ENCODE measurements at regions not wholly inside any gene's neighbourhood (a gene's known extent, or its start where the extent isn't known, plus 50 kb on each side); places are given as distances from the start of the nearest gene placed in this dataset.
"Not testable (repeated sequence)": the region's sequence is repeated elsewhere in the genome, so short reads cannot be mapped to it uniquely, and the experiment has no call there.

GRCh38 chr1:78715181-78715661 is 65.6 kb downstream of the IFI44 start:
- no peak for DNase-seq (ENCODE audit: low spot score)

DNA sequence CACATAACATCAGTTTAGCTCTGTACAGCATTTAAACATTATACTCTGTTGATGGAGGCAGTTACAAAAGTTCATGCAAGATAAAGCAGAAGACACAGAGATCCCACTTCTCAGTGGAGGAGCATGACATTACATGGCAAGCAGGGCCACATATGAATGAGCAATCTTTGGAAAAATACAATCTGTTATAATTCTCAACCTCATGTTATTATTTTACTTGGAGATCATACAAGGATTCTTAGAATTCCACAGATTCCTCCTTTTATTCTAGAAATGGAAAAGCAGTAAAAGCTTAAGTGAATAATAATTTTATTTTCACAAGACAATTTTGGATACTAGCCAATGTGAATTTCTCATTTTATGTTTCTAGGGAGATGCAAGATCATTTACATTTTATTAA is 66.6 kb downstream of the IFI44 start:
- DNase-seq (ENCODE audit: low spot score) = no peak

- DNase-seq (ENCODE audit: low spot score) = no peak
Observed at GRCh38 chr1:78718566-78718965, 68.9 kb downstream of the IFI44 start.

DNA sequence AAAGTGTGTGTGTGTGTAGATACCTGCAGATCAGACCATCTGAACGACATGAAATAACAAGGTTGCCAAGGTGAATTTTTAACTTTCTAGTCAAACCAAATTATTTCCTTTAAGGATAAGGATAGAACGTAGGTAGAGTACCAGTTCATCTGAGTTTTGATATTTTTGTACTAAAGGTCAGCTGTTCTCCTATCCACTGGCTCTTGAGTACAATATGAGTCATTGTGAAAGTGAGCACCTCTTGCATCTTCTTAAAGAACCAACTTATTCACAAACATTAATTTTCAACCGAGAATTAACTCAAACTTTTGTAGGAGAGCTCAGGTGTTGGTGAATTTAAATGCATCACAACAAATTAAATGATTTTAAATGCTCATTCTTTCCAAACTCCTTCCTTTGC is 71.5 kb downstream of the IFI44 start:
- DNase-seq (ENCODE audit: low spot score) = no peak

- no peak for DNase-seq (ENCODE audit: low spot score)
Observed at GRCh38 chr1:78722105-78722504, 72.5 kb downstream of the IFI44 start.

GRCh38 chr1:78722521-78722920 is 72.9 kb downstream of the IFI44 start:
- DNase-seq (ENCODE audit: low spot score) = no peak

- DNase-seq (ENCODE audit: low spot score) = no peak
Observed at GRCh38 chr1:78722947-78723346, 73.3 kb downstream of the IFI44 start.

GRCh38 chr1:78726686-78727085 is 77.1 kb downstream of the IFI44 start:
- DNase-seq (ENCODE audit: low spot score) = no peak

DNA sequence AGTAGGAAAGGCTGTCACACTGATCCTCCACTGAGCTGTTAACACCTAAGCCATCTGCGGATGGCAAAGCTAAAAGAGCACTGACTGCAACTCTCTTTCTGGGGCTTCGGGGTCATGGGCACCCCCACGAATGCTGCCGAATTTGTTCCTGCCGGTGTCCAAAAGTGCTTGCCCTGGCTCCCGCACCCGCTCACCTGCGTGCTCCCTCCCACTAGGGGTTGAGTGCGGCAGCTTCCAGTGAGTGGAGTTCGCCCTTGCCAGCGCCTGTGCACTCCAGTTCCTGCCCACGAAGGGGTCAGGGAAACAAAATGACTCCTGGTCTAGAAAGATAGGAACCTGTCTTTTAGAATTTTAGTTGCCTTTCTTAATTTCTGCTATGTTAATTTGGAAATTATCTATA is 78.7 kb downstream of the IFI44 start:
- no peak for DNase-seq (ENCODE audit: low spot score)

DNA sequence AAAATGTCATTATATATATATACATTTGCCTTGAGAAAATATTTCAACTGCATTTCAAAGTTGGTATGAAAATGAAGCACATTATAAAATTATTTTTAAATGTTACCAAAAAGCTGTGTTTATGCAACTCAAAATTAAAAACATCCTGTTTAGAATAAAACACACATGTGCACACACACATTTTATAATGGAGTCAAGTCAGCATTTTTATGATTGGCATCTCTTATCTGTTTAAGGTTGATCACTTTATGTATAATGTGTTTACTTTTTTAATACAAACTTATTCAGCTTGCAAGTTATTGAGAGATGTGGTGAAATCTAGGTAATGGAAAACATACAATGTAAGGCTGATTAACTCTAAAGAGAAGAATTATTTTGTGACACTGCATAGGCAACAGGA is 80.4 kb downstream of the IFI44 start:
- no peak for DNase-seq (ENCODE audit: low spot score)

- DNase-seq (ENCODE audit: low spot score) = no peak
Observed at GRCh38 chr1:78731674-78732073, 82.0 kb downstream of the IFI44 start.

GRCh38 chr1:78737241-78737640 is 87.6 kb downstream of the IFI44 start:
- no peak for DNase-seq (ENCODE audit: low spot score)

DNA sequence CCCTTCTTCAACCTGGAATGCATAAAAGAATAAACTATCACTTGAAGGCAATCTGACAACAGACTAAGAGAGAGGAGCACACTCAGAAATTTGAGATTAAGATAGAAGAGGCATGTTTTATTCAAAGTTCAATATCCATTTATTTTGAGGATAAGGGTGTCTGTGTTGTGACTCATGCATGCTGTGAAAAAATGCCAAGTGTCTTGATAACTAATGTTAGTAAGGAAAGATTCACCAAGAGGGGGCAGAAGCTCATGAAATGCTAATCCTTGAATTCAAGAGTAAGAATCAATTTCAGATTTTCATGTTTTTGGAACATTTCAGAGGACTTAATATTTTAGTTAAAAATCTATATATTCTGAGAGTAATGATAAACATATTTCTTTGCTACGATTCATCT is 94.0 kb downstream of the IFI44 start:
- DNase-seq (ENCODE audit: low spot score) = no peak

DNA sequence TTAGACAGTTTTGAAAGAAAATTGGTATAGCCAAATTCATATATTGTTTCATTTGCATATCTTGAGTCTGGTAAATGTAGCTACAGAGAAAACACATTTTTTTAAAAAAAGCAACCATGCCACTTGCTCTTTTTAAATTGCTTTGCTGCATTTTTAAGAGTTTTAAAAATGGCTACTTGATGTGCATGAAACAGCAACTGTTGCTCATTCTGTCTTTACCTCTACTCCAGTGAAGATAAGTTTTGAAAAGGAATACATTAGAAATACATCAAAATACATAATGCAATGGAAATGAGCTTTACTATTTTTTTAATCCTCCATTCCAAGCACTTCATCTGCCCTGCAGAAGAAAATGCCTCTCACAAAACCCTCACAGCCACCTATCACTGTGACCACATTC is 95.5 kb downstream of the IFI44 start:
- DNase-seq (ENCODE audit: low spot score) = no peak

DNA sequence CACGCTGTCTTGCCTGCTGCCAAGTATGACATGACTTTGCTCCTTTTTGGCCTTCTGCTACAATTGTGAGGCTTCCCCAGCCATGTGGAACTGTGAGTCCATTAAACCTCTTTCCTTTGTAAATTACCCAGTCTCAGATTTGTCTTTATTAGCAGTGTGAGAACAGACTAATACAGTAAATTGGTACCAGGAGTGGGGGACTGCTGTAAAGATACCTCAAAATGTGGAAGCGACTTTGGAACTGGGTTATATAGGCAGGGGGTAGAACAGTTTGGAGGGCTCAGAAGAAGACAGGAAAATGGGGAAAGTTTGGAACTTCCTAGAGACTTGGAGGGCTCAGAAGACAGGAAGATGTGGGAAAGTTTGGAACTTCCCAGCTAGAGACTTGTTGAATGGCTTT is 104.0 kb downstream of the IFI44 start:
- not testable (repeated sequence) for DNase-seq (ENCODE audit: low spot score)

DNA sequence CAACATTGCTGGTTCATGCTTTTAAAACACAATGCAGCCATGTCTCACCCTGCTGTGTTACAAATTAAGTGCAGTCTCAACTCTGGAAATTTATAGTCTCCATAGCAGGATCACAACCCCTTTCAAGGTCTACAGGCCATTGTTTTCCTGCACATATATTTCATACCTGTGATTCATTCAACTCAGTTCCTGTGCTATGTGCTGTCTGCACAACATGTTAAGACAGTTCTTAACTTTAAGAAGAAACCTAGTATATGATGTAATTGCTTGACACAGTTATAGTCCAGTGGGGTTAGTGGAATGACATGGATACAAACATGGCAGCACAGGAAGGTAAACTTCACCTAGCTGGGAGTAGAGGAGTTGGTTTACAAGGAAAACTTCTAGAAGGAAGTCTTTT is 106.4 kb downstream of the IFI44 start:
- DNase-seq (ENCODE audit: low spot score) = no peak

GRCh38 chr1:78758506-78758905 is 108.9 kb downstream of the IFI44 start:
- no peak for DNase-seq (ENCODE audit: low spot score)

DNA sequence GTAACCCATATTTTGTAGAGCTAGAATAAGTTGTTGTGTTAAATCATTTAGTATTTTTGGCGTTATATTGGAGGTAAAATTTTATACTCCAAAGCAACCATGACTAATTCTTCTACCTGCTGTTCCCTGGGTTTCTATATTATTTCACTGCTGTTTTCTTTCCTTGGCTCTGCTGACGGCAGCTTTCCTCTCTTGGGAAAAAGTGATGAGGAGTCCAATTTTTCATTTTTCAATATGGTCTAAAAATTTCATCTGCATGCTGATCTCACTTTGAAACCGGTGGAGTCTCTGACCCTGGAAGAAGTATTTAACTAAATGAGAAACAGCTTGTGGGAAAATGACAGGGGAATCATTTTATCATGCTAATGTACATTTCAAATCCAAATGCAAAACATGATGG is 110.2 kb downstream of the IFI44 start:
- DNase-seq (ENCODE audit: low spot score) = no peak

GRCh38 chr1:78760858-78761257 is 111.2 kb downstream of the IFI44 start:
- no peak for DNase-seq (ENCODE audit: low spot score)

- DNase-seq (ENCODE audit: low spot score) = no peak
Observed at GRCh38 chr1:78762113-78762512, 112.5 kb downstream of the IFI44 start.

DNA sequence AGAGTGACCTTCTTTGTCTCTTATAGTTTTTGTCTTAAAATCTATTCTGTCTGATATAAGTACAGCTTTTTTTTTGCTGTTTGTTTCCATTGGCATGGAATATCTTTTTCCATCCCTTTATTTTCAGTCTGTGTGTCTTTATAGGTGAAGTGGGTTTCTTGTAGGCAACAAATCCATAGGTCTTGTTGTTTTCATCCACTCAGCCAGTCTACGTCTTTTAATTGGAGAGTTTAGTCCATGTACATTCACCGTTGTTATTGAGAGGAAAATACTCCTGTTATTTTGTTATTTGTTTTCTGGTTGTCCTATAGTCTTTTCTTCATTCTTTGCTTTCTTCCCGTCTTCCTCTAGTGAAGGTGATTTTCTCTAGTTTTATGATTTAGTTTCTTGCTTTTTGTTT is 115.9 kb downstream of the IFI44 start:
- DNase-seq (ENCODE audit: low spot score) = no peak

DNA sequence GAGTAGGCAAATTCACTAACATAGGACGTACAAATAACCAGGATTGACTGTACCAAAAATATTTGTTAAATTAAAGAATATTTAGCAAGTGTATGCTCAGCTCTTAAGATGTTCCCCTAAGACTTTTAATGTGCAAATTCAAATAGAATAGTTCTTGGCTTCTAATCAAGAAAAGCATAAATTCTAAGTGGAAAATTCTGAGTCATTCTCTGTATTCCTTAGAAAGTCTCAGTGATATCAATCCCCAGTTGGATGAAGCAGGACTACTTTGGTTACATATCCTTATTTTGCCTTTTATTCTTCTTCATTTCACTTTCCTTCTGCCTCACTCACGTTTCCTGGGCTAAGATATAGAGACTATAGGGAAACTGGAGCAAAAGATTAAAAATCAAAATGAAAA is 130.2 kb downstream of the IFI44 start:
- no peak for DNase-seq (ENCODE audit: low spot score)

- DNase-seq (ENCODE audit: low spot score) = no peak
Observed at GRCh38 chr1:78787544-78787943, 137.9 kb downstream of the IFI44 start.

DNA sequence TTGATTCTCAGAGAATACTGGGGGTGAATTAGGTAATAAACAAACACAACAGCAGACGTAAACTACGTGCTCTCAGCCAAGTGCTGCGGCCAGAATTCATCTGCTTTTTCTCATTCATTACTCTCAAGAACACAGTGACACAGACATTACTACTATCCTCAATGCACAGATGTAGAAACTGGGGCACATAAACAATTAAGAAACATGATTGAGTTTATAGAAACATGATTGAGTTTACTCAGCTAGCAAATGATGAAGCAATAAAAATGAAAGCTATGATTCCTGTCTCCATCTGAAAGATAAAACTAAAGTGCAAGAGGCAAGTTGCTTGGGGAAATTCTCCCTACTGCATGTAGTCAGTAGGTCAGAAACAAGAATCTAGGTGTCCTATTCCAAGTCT is 140.5 kb downstream of the IFI44 start:
- DNase-seq (ENCODE audit: low spot score) = no peak

- DNase-seq (ENCODE audit: low spot score) = no peak
Observed at GRCh38 chr1:78792756-78793155, 143.1 kb downstream of the IFI44 start.

Data from putamen (tissue), 1 donor.